Ammon's horn (tissue), 1 donor: ENCODE measurements at regions not wholly inside any gene's neighbourhood (a gene's known extent, or its start where the extent isn't known, plus 50 kb on each side); places are given as distances from the start of the nearest gene placed in this dataset.

Experiments used
- DNase-seq: peaks from one replicate; pipeline ENCODE4 v3.0.0-alpha.2; 2016; ENCODE audit warnings: low spot score

DNA sequence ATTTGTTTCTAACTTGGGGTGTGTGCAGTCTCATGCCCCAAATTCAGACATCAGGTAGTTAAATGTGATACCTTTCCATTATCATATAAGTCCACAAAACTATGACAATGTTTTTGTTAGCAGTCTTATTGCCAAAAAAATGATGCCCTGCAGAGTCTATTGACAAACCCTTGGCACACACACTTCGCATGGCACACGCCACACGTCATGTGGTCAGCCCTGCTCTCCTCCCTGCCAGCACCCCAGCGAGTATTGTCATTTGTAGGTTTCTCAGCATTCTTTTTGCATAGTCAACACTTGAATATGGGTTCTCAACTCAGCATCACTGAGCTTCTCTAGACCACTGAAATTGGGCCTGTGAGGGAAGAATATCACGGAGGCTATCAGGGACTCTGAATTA lies 356.0 kb downstream of the INHBA start:
- DNase-seq = no peak

DNA sequence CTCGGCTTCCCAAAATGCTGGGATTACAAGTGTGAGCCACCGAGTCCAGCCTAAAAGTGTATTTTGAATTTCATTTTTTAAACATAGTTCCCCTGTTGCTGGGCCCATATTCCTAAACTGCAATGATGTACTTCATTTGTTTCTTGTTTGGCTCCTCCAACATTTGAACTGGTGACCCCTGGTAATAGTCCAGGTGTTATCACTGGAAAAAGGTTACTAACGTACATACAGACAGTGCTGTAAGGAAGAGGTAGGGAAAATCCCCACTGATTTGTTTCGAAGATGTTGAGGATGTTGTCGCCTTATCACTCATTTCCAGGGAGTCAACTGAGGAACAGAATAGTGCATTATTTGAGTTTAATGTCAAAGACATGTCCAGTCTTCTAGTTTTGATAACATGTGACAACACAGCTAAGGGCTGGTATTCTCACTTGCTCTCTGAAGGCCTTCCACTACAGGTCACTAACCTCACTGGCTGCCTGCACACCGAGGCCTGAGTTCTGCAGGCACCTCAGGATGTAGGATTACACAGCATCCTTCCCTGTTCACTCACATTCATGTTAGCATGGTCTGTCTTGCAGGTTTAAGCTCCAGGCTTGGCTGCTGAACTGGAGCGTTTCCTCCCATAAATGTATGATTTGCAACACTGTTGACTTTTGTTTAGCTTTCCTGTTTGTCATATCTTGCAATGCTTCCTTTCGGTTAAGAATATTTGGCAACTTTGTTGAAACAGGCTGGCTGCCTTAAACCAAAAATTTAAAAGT lies 362.8 kb downstream of the INHBA start:
- no peak for DNase-seq

DNA sequence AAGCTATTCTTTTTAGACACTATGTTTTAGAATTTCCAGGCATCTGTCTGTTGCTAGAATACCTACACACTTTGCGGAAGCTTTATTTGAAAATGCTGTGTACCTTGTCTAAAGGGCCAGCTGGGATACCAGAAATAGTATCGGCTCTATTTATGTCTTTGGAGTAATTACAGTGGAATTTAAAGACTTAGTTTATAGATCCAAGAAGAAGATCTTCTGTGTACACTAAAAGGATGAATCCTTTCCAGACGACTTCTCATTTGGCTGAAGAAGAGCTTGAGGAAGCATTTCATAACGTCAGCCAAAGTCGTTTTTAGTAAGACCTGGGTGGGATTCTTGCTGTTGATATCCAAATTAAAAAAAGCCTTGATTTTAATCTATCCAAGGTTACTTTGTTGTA lies 365.9 kb downstream of the INHBA start:
- DNase-seq = no peak

DNA sequence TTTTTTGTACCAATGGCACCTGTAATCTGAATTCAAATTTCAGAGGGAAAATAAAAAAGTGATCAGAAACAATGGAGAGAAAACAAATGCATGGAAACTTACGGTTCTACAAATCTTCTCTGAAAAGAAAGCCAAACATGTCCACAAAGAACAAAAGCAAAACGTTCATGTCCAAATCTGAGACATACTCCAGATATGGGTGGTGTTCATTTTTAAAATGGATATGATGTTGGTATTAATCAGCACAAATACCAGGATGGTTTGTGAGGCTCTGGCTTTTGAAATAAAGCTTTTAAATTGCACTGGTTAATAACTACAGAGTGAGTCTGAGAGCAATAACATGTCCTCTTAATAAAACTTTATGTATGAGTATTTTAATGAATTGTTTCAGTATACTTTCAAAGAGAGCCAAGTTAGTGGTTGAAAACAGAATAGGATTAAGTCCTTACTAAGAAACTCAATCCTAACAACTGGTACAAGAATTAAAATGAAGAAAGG lies 366.4 kb downstream of the INHBA start:
- DNase-seq = no peak

DNA sequence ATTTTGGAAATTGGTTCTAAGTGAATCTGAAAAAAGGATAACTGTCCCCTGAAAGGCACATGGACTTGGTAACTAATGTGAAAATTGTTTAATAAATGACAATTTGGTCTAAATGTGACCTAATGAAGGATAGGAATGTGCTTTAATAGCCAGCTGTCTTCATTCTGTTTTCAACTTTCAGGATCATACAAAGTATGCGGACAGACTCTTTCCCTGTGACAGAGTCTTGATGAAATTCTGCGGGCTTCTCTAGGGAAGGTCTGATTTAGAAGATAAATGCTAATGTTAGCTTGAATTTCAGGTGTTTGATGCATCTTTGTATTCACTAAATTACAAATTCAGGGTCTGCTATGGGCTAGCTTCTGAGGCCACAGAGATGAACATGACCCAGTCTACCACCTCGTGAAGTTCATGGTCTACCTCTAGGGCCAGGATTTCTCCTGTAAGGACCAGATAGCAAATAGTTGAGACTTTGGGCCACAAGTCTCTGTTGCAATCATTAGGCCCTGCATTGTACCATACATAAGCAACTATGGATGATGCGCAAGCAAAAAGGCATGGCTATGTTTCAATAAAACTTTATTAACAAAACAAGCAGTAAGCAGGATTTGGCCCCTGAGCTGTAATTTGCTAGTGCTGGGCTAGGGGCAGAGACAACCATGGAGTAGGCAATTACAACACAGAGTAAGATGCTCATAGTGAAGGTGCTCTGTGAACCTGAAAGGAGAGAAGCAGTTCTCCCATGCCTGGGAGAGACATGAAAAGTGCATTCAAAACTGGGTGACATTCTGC lies 368.6 kb downstream of the INHBA start:
- DNase-seq = no peak

- no peak for DNase-seq
Measured at GRCh38 chr7:41333511-41333910, 369.4 kb downstream of the INHBA start.

DNA sequence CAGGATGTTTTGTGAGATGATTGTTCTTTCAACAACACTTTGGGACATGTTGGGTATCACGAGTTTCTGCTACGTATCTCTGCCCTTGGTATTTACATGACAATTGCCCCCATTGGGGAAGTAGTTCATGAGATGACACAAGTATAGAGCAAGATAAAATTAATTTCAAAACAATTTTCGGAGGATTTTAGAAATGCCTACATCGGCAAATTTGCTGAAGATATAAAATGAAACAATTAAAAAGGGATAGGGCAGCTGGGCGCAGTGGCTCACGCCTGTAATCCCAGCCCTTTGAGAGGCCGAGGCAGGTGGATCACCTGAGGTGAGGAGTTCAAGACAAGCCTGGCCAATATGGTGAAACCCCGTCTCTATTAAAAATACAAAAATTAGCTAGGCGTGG lies 371.7 kb downstream of the INHBA start:
- no peak for DNase-seq

- no peak for DNase-seq
Measured at GRCh38 chr7:41328544-41328943, 374.3 kb downstream of the INHBA start.

DNA sequence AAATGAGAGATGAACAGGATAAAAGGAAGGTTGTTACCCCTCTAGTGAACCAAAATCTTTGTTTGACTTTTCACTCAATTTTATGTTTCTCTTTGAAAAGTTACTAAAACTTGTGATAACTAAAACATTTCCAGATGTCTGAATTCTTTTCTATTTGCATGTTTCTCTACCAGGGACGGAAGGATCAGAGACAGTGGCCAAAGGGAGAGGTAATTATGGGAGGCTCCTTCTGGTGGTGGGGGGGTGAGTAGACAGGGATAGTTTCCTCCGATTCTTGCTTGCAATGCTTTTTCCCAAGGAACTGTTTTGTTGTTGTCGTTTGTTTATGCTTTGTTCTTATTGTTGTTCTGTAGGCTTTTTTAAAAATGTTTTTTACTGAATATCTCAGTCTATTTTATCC lies 374.8 kb downstream of the INHBA start:
- no peak for DNase-seq

GRCh38 chr7:41326616-41327015 lies 376.3 kb downstream of the INHBA start:
- no peak for DNase-seq

- DNase-seq = no peak
Measured at GRCh38 chr7:41323806-41324205, 379.1 kb downstream of the INHBA start.

- no peak for DNase-seq
Measured at GRCh38 chr7:41319581-41319980, 383.3 kb downstream of the INHBA start.

DNA sequence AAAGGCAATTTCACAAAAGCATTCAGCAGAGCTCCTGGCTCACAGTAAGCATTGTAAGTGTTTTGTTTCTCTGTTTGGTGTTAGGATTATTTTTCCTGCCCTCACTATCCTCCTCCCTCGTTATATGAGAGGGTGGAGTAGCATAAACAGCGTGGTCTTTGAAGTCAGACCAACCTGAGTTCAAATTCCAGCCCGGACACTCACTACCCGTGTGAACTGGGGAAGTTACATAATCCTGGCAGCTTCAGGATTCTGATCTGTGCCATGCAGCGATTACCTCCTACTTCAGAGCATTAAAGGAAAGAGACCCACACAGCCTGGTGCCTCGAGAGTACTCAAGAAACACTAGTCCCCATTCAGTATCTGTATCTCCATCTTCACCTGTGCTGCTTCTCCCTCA lies 386.5 kb downstream of the INHBA start:
- no peak for DNase-seq

DNA sequence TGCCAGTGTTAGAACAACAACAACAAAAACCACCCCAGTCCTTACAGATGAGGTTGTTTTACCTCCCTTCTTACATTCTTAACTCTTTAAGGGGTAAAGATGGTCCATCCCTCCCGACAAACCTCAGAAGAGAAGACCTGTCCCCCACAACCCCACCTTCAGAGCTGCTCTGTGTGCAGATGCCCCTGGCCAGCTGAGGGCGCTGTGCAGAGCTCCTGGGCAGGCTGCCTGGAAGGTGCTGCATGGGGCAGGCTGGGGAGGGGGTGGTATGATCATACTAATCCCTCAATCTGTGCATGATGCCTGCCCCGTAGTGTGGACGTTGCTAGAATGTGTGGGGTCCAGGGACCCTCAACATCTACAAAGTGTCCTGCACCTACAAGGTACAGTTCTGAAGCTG lies 387.1 kb downstream of the INHBA start:
- no peak for DNase-seq

- no peak for DNase-seq
Measured at GRCh38 chr7:41313171-41313570, 389.7 kb downstream of the INHBA start.

- DNase-seq = no peak
Measured at GRCh38 chr7:41312235-41312634, 390.7 kb downstream of the INHBA start.

DNA sequence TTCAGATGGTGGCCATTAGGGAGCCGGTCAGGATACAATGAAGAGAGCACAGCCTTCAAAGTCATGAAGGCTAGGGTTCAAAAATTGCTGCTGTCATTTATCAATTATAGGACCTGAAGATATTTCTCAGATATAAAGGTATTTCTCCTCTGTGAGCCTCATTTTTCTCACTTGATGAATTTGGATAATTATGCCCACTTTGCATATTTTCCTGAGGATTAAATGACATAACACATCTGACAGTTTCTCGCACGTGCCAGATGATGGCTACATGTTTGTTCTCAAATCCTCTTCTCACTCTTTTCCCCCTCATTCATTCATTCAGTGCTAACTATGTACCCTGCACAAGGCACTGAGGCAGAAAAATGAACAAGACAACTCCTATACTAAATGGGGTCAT lies 391.6 kb downstream of the INHBA start:
- DNase-seq = no peak

GRCh38 chr7:41306486-41306885 lies 396.4 kb downstream of the INHBA start:
- DNase-seq = no peak

GRCh38 chr7:41305001-41305400 lies 397.9 kb downstream of the INHBA start:
- no peak for DNase-seq

- no peak for DNase-seq
Measured at GRCh38 chr7:41303709-41304108, 399.2 kb downstream of the INHBA start.

- no peak for DNase-seq
Measured at GRCh38 chr7:41298409-41298808, 404.5 kb downstream of the INHBA start.

DNA sequence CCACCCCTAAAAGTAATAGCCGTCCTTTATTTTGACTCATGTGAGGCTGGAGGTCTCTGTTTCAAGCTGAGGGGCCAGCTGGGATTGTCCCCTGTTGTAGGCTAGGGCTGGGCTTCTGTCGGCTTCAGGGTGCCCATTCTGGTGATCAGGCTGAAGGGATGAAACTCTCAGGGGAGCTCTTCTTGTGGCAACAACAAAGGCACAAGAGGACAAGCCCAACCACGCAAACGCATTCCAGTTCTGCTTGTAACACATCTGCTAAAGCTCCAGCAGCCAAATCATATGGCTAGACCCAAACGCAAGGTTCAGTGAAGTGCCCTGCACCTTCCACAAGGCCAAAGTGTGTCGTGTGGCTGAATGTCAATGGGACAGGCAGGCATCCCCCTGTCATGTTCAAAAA lies 405.7 kb downstream of the INHBA start:
- no peak for DNase-seq

- no peak for DNase-seq
Measured at GRCh38 chr7:41295455-41295815, 407.5 kb downstream of the INHBA start.
